ENCODE measurements at regions not wholly inside any gene's neighbourhood (a gene's known extent, or its start where the extent isn't known, plus 50 kb on each side); places are given as distances from the start of the nearest gene placed in this dataset.

- Histone ChIP-seq H3K4me3 (ENCODE audit: low read depth, low read length) (no peak overlapping the region), H2BK5ac (ENCODE audit: low read depth, low read length, poor library complexity) (no peak overlapping the region), H4K8ac (ENCODE audit: low read depth, low read length) (no peak overlapping the region), H3K9ac (ENCODE audit: low read length) (no peak overlapping the region), H4K91ac (ENCODE audit: low read depth, low read length) (no peak overlapping the region), H3K79me2 (ENCODE audit: control insufficient read depth, insufficient read depth, low read length, poor library complexity) (no peaks in the 10 kb centered on the region), H3K36me3 (ENCODE audit: control insufficient read depth in 1 of 2, insufficient read depth in 2 of 2, low read length in 2 of 2) (no peaks in the 10 kb centered on the region), H3K79me1 (ENCODE audit: low read length) (no peaks in the 10 kb centered on the region), H3K27ac (ENCODE audit: low read depth, low read length) (no peak overlapping the region), H2AFZ (ENCODE audit: insufficient read depth, low read length, poor library complexity) (no peak overlapping the region), H3K14ac (ENCODE audit: low read length) (no peak overlapping the region), H3K4me1 (ENCODE audit: control insufficient read depth in 1 of 2, insufficient read depth in 2 of 2, low read length in 2 of 2) (no peaks in the 10 kb centered on the region), H4K12ac (ENCODE audit: low read depth, low read length) (no peak overlapping the region), H2AK5ac (ENCODE audit: low read length) (no peak overlapping the region), H3K23ac (ENCODE audit: low read length) (no peak overlapping the region), H2BK120ac (ENCODE audit: insufficient read depth, low read length, poor library complexity) (no peak overlapping the region), H3K9me3 (ENCODE audit: insufficient read depth, low read depth, low read length) (no peaks in the 10 kb centered on the region), H3K4me2 (ENCODE audit: low read length) (no peak overlapping the region), H3K4ac (ENCODE audit: low read depth, low read length) (no peak overlapping the region), H3K27me3 (ENCODE audit: insufficient read depth, low read length) (no peaks in the 10 kb centered on the region), H3K18ac (ENCODE audit: low read length) (no peak overlapping the region), H2BK12ac (ENCODE audit: low read length) (no peak overlapping the region)
- WGBS (ENCODE audit: extremely low coverage, insufficient coverage, insufficient read length), result no CpG with 5 or more reads among the region's 3 CpGs
- no peak for DNase-seq
Observed at GRCh38 chr3:106756901-106757300, 620.3 kb upstream of the CCDC54 start.

- Histone ChIP-seq H3K4me2 (ENCODE audit: low read length) (no peak overlapping the region), H4K12ac (ENCODE audit: low read depth, low read length) (no peak overlapping the region), H3K18ac (ENCODE audit: low read length) (no peak overlapping the region), H3K14ac (ENCODE audit: low read length) (no peak overlapping the region), H2BK120ac (ENCODE audit: insufficient read depth, low read length, poor library complexity) (no peak overlapping the region), H3K4me1 (ENCODE audit: control insufficient read depth in 1 of 2, insufficient read depth in 2 of 2, low read length in 2 of 2) (no peaks in the 10 kb centered on the region), H4K91ac (ENCODE audit: low read depth, low read length) (no peak overlapping the region), H3K27me3 (ENCODE audit: insufficient read depth, low read length) (no peaks in the 10 kb centered on the region), H2AFZ (ENCODE audit: insufficient read depth, low read length, poor library complexity) (no peak overlapping the region), H3K4me3 (ENCODE audit: low read depth, low read length) (no peak overlapping the region), H3K23ac (ENCODE audit: low read length) (no peak overlapping the region), H2BK5ac (ENCODE audit: low read depth, low read length, poor library complexity) (no peak overlapping the region), H2BK12ac (ENCODE audit: low read length) (no peak overlapping the region), H3K79me2 (ENCODE audit: control insufficient read depth, insufficient read depth, low read length, poor library complexity) (no peaks in the 10 kb centered on the region), H3K9me3 (ENCODE audit: insufficient read depth, low read depth, low read length) (no peaks in the 10 kb centered on the region), H4K8ac (ENCODE audit: low read depth, low read length) (no peak overlapping the region), H3K79me1 (ENCODE audit: low read length) (no peaks in the 10 kb centered on the region), H3K9ac (ENCODE audit: low read length) (no peak overlapping the region), H3K27ac (ENCODE audit: low read depth, low read length) (no peak overlapping the region), H3K4ac (ENCODE audit: low read depth, low read length) (no peak overlapping the region), H3K36me3 (ENCODE audit: control insufficient read depth in 1 of 2, insufficient read depth in 2 of 2, low read length in 2 of 2) (no peaks in the 10 kb centered on the region), H2AK5ac (ENCODE audit: low read length) (no peak overlapping the region)
- no CpG with 5 or more reads among the region's 2 CpGs for WGBS (ENCODE audit: extremely low coverage, insufficient coverage, insufficient read length)
- no peak for DNase-seq
Observed at GRCh38 chr3:106758459-106758858, 618.8 kb upstream of the CCDC54 start.

GRCh38 chr3:106759731-106760130, 617.5 kb upstream of the CCDC54 start:
- no peak overlapping the region for H3K4ac ChIP-seq (ENCODE audit: low read depth, low read length)
- no peaks in the 10 kb centered on the region for H3K79me2 ChIP-seq (ENCODE audit: control insufficient read depth, insufficient read depth, low read length, poor library complexity)
- H3K18ac ChIP-seq (ENCODE audit: low read length), result no peak overlapping the region
- WGBS (ENCODE audit: extremely low coverage, insufficient coverage, insufficient read length), result no CpG with 5 or more reads among the region's 1 CpG
- H2AFZ ChIP-seq (ENCODE audit: insufficient read depth, low read length, poor library complexity), result no peak overlapping the region
- no peak for DNase-seq
- H2BK5ac ChIP-seq (ENCODE audit: low read depth, low read length, poor library complexity), result no peak overlapping the region
- no peaks in the 10 kb centered on the region for H3K4me1 ChIP-seq (ENCODE audit: control insufficient read depth in 1 of 2, insufficient read depth in 2 of 2, low read length in 2 of 2)
- H2BK12ac ChIP-seq (ENCODE audit: low read length), result no peak overlapping the region
- H3K14ac ChIP-seq (ENCODE audit: low read length), result no peak overlapping the region
- no peak overlapping the region for H2AK5ac ChIP-seq (ENCODE audit: low read length)
- H3K27me3 ChIP-seq (ENCODE audit: insufficient read depth, low read length), result no peaks in the 10 kb centered on the region
- H4K12ac ChIP-seq (ENCODE audit: low read depth, low read length), result no peak overlapping the region
- no peak overlapping the region for H3K27ac ChIP-seq (ENCODE audit: low read depth, low read length)
- no peak overlapping the region for H3K9ac ChIP-seq (ENCODE audit: low read length)
- no peak overlapping the region for H4K8ac ChIP-seq (ENCODE audit: low read depth, low read length)
- H3K36me3 ChIP-seq (ENCODE audit: control insufficient read depth in 1 of 2, insufficient read depth in 2 of 2, low read length in 2 of 2), result no peaks in the 10 kb centered on the region
- H2BK120ac ChIP-seq (ENCODE audit: insufficient read depth, low read length, poor library complexity), result no peak overlapping the region
- H3K79me1 ChIP-seq (ENCODE audit: low read length), result no peaks in the 10 kb centered on the region
- H3K9me3 ChIP-seq (ENCODE audit: insufficient read depth, low read depth, low read length), result no peaks in the 10 kb centered on the region
- H4K91ac ChIP-seq (ENCODE audit: low read depth, low read length), result no peak overlapping the region
- no peak overlapping the region for H3K4me2 ChIP-seq (ENCODE audit: low read length)
- no peak overlapping the region for H3K4me3 ChIP-seq (ENCODE audit: low read depth, low read length)
- no peak overlapping the region for H3K23ac ChIP-seq (ENCODE audit: low read length)

GRCh38 chr3:106765342-106765741, 611.9 kb upstream of the CCDC54 start:
- Histone ChIP-seq H3K4me1 (ENCODE audit: control insufficient read depth in 1 of 2, insufficient read depth in 2 of 2, low read length in 2 of 2) (no peaks in the 10 kb centered on the region), H3K27me3 (ENCODE audit: insufficient read depth, low read length) (no peaks in the 10 kb centered on the region), H3K79me2 (ENCODE audit: control insufficient read depth, insufficient read depth, low read length, poor library complexity) (no peaks in the 10 kb centered on the region), H4K91ac (ENCODE audit: low read depth, low read length) (no peak overlapping the region), H4K8ac (ENCODE audit: low read depth, low read length) (no peak overlapping the region), H3K23ac (ENCODE audit: low read length) (no peak overlapping the region), H2AFZ (ENCODE audit: insufficient read depth, low read length, poor library complexity) (no peak overlapping the region), H2BK12ac (ENCODE audit: low read length) (no peak overlapping the region), H2BK5ac (ENCODE audit: low read depth, low read length, poor library complexity) (no peak overlapping the region), H3K14ac (ENCODE audit: low read length) (no peak overlapping the region), H3K9me3 (ENCODE audit: insufficient read depth, low read depth, low read length) (peaks cover 2% of the 10 kb centered on the region), H3K4me2 (ENCODE audit: low read length) (peak overlapping the region; percentile 14), H3K4ac (ENCODE audit: low read depth, low read length) (no peak overlapping the region), H3K4me3 (ENCODE audit: low read depth, low read length) (no peak overlapping the region), H3K36me3 (ENCODE audit: control insufficient read depth in 1 of 2, insufficient read depth in 2 of 2, low read length in 2 of 2) (peaks cover 0 to 2% of the 10 kb centered on the region in 2 experiments), H3K9ac (ENCODE audit: low read length) (no peak overlapping the region), H2BK120ac (ENCODE audit: insufficient read depth, low read length, poor library complexity) (no peak overlapping the region), H3K79me1 (ENCODE audit: low read length) (no peaks in the 10 kb centered on the region), H4K12ac (ENCODE audit: low read depth, low read length) (no peak overlapping the region), H3K18ac (ENCODE audit: low read length) (no peak overlapping the region), H3K27ac (ENCODE audit: low read depth, low read length) (no peak overlapping the region), H2AK5ac (ENCODE audit: low read length) (no peak overlapping the region)
- no CpG with 5 or more reads among the region's 7 CpGs for whole genome bisulfite sequencing (ENCODE audit: extremely low coverage, insufficient coverage, insufficient read length)
- DNase-seq, result peak; percentile 86 to 94

Data from trophoblast cell (in vitro differentiated cells and primary cell).